Neuronal stem cell (in vitro differentiated cells): ENCODE measurements at regions not wholly inside any gene's neighbourhood (a gene's known extent, or its start where the extent isn't known, plus 50 kb on each side); places are given as distances from the start of the nearest gene placed in this dataset.
"Not testable (repeated sequence)": the region's sequence is repeated elsewhere in the genome, so short reads cannot be mapped to it uniquely, and the experiment has no call there.

Source experiments
- DNase-seq: peaks from one replicate; pipeline ENCODE4 v3.0.0-alpha.2; 2013; ENCODE audit warnings: low spot score
- H2AFZ ChIP-seq: one replicate; pipeline ENCODE4 v1.6.1; 2013; ENCODE audit warnings: mild to moderate bottlenecking, low read length, inconsistent platforms
- H2AK5ac ChIP-seq: 2 replicates; pipeline ENCODE4 v1.6.1; 2013; ENCODE audit warnings: low read depth, mild to moderate bottlenecking, inconsistent platforms, low read length, moderate library complexity, mixed read lengths
- H2BK120ac ChIP-seq: 2 replicates; pipeline ENCODE4 v1.6.1; 2013; ENCODE audit warnings: low read depth, mild to moderate bottlenecking, inconsistent platforms, low read length, moderate library complexity, mixed read lengths
- H2BK12ac ChIP-seq: one replicate; pipeline ENCODE4 v1.6.1; 2013; ENCODE audit warnings: low read length, inconsistent platforms
- H2BK15ac ChIP-seq: 2 replicates; pipeline ENCODE4 v1.6.1; 2013; ENCODE audit warnings: mild to moderate bottlenecking, low read length, inconsistent platforms, mixed read lengths
- H2BK5ac ChIP-seq: one replicate; pipeline ENCODE4 v1.6.1; 2013; ENCODE audit warnings: inconsistent platforms, mild to moderate bottlenecking, low read length, moderate library complexity
- H3K14ac ChIP-seq: one replicate; pipeline ENCODE4 v1.6.1; 2013; ENCODE audit warnings: low read length, inconsistent platforms
- H3K18ac ChIP-seq: 2 replicates; pipeline ENCODE4 v1.6.1; 2013; ENCODE audit warnings: low read length, inconsistent platforms
- H3K23ac ChIP-seq: 2 replicates; pipeline ENCODE4 v1.6.1; 2013; ENCODE audit warnings: low read depth, mild to moderate bottlenecking, mixed read lengths, low read length, inconsistent platforms; ENCODE audit not compliant: poor library complexity
- H3K27ac ChIP-seq: replicated peaks from 3 replicates; pipeline ENCODE4 v1.5.1; 2013; ENCODE audit warnings: low read length, inconsistent platforms
- H3K27me3 ChIP-seq, 3 experiments: 2 replicates each; pipeline ENCODE4 v1.6.1; 2013; ENCODE audit warnings: low read length in 3 of 3, mild to moderate bottlenecking in 2 of 3, inconsistent platforms in 1 of 3, low read depth in 1 of 3, mixed read lengths in 1 of 3, moderate library complexity in 1 of 3; ENCODE audit not compliant: control insufficient read depth in 3 of 3, insufficient read depth in 3 of 3
- H3K36me3 ChIP-seq, 2 donors: replicated peaks in 1 of 2; 2 replicates each; pipeline ENCODE4 v1.6.1; 2013; ENCODE audit warnings: low read length in 2 of 2; ENCODE audit not compliant: control insufficient read depth in 2 of 2, insufficient read depth in 2 of 2
- H3K4ac ChIP-seq: 2 replicates; pipeline ENCODE4 v1.6.1; 2013; ENCODE audit warnings: inconsistent platforms, mild to moderate bottlenecking, low read length, moderate library complexity
- H3K4me1 ChIP-seq, 2 donors: 1 replicate in 1 of 2; 2 replicates in 1 of 2; pipeline ENCODE4 v1.6.1; 2013; ENCODE audit warnings: low read length in 2 of 2, low read depth in 1 of 2; ENCODE audit not compliant: control insufficient read depth in 2 of 2, insufficient read depth in 1 of 2
- H3K4me2 ChIP-seq: one replicate; pipeline ENCODE4 v1.6.1; 2013; ENCODE audit warnings: mild to moderate bottlenecking, low read length, inconsistent platforms; ENCODE audit not compliant: insufficient read depth, poor library complexity, severe bottlenecking
- H3K4me3 ChIP-seq, 2 donors: 2 replicates each; pipeline ENCODE4 v1.5.1; 2013; ENCODE audit warnings: low read length in 2 of 2, mild to moderate bottlenecking in 2 of 2, inconsistent platforms in 1 of 2, moderate library complexity in 1 of 2
- H3K79me1 ChIP-seq: one replicate; pipeline ENCODE4 v1.6.1; 2013; ENCODE audit warnings: low read depth, mild to moderate bottlenecking, inconsistent platforms, low read length, moderate library complexity
- H3K9ac ChIP-seq: one replicate; pipeline ENCODE4 v1.6.1; 2013; ENCODE audit warnings: mild to moderate bottlenecking, low read depth, low read length, inconsistent platforms; ENCODE audit not compliant: poor library complexity
- H3K9me3 ChIP-seq, 2 donors: replicated peaks in 1 of 2; 2 replicates each; pipeline versions ENCODE3 to v1.6.1; 2013; ENCODE audit warnings: low read length in 2 of 2, mild to moderate bottlenecking in 2 of 2, inconsistent platforms in 1 of 2, low read depth in 1 of 2, mixed read lengths in 1 of 2, moderate library complexity in 1 of 2; ENCODE audit not compliant: control insufficient read depth in 2 of 2, insufficient read depth in 1 of 2
- H4K8ac ChIP-seq: one replicate; pipeline ENCODE4 v1.6.1; 2013; ENCODE audit warnings: low read depth, mild to moderate bottlenecking, inconsistent platforms, low read length, moderate library complexity
- H4K91ac ChIP-seq: one replicate; pipeline ENCODE4 v1.6.1; 2013; ENCODE audit warnings: low read length, low read depth, mild to moderate bottlenecking, inconsistent platforms; ENCODE audit not compliant: poor library complexity
- WGBS, 2 donors: extraction: QIAGEN DNeasy Blood & Tissue Kit; methylation state at CpG; one replicate each; pipeline ENCODE4 v1.1.7; 2013; ENCODE audit warnings: missing lambda C conversion rate in 2 of 2, mixed read lengths in 1 of 2; ENCODE audit not compliant: insufficient read length in 2 of 2, insufficient replicate concordance in 1 of 2; ENCODE audit errors: extremely low coverage in 2 of 2; 5-methylcytosine and 5-hydroxymethylcytosine counted together

DNA sequence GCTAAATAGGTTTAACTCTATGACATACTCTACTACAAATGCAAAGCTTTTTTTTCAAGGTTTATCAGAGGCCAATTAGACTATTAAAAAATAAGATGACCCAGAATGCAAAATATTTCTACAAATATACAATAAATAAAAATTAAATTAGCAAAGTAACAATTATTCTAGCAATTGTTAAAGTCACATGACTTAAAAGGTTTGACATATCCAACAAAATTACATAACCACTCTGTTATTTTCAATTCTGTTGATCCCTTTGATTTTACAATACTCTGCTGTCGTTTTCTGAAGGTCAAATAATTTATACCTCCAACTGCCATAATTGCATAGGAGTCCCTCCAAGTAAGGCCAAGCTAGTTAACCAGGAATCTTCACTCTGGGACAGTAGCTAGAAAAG lies 292.6 kb upstream of the MIR17HG start:
- DNase-seq, result no peak
- Histone ChIP-seq H2BK5ac (no peak overlapping the region), H3K4me2 (no peak overlapping the region), H3K9ac (no peak overlapping the region), H2BK120ac (no peak overlapping the region), H3K4ac (no peak overlapping the region), H3K9me3 (peaks cover 3 to 5% of the 10 kb centered on the region in 2 donors), H2BK12ac (no peak overlapping the region), H3K23ac (no peak overlapping the region), H3K14ac (no peak overlapping the region), H3K4me1 (no peaks in the 10 kb centered on the region), H3K36me3 (no peaks in the 10 kb centered on the region), H3K4me3 (no peak overlapping the region), H2BK15ac (no peak overlapping the region), H4K8ac (no peak overlapping the region), H3K27me3 (no peaks in the 10 kb centered on the region), H2AK5ac (no peak overlapping the region), H4K91ac (no peak overlapping the region), H3K79me1 (no peaks in the 10 kb centered on the region), H3K18ac (no peak overlapping the region), H3K27ac (no peak overlapping the region), H2AFZ (no peak overlapping the region)
- WGBS, 2 donors, result no CpG with 5 or more reads among the region's 1 CpG

DNA sequence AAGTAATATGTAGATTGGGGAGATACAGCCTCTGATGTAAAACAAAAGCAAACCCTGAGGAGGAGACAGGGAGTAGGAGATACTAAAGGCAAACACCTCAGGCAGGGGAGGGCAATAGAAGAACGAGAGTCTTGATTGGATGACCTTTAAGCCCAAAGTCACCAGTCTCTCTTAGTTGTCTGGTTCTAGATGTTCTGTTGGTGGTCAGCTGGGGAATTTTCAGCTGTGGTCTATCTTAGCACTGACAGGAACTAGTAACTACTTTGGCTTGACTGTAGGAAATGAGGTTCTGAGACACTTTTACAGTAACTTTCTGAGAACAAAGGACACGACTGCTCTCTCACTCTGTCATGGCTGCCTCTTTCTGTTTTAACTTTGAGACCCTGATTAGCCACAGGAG lies 290.7 kb upstream of the MIR17HG start:
- H3K4me2 ChIP-seq, result no peak overlapping the region
- no peak overlapping the region for H3K23ac ChIP-seq
- peak overlapping the region; percentile 24 for H2AFZ ChIP-seq
- no peaks in the 10 kb centered on the region for H3K36me3 ChIP-seq
- H3K14ac ChIP-seq, result no peak overlapping the region
- H2BK5ac ChIP-seq, result no peak overlapping the region
- H3K18ac ChIP-seq, result no peak overlapping the region
- no peak for DNase-seq
- H3K4me3 ChIP-seq, result no peak overlapping the region
- no peak overlapping the region for H3K9ac ChIP-seq
- H2BK15ac ChIP-seq, result no peak overlapping the region
- H2AK5ac ChIP-seq, result no peak overlapping the region
- no peaks in the 10 kb centered on the region for H3K4me1 ChIP-seq
- H3K27ac ChIP-seq, result no peak overlapping the region
- H3K79me1 ChIP-seq, result no peaks in the 10 kb centered on the region
- no peak overlapping the region for H4K91ac ChIP-seq
- no peak overlapping the region for H4K8ac ChIP-seq
- no peak overlapping the region for H2BK12ac ChIP-seq
- H3K4ac ChIP-seq, result no peak overlapping the region
- peaks cover 3 to 5% of the 10 kb centered on the region in 2 donors for H3K9me3 ChIP-seq
- H2BK120ac ChIP-seq, result no peak overlapping the region
- no CpG with 5 or more reads among the region's 2 CpGs for WGBS, 2 donors
- no peaks in the 10 kb centered on the region for H3K27me3 ChIP-seq

DNA sequence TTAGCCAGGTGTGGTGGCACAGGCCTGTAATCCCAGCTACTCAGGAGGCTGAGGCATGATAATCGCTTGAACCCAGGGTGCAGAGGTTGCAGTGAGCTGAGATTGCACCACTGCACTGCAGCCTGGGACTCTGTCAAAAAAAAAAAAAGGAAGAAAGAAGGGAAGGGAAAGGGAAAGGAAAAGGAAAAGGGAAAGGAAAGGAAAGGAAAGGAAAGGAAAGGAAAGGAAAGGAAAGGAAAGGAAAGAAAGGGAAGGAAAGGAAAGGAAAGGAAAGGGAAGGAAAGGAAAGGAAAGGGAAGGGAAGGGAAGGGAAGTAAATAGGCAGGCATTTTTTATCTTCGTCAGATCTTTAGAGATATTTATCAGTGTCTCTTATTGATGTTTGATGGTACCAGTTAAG lies 290.0 kb upstream of the MIR17HG start:
- not testable (repeated sequence) for H3K4ac ChIP-seq, H2BK15ac ChIP-seq, H2BK5ac ChIP-seq, H3K27me3 ChIP-seq, H2AK5ac ChIP-seq, H3K4me3 ChIP-seq, H3K4me2 ChIP-seq, H2BK12ac ChIP-seq, H3K23ac ChIP-seq, H2BK120ac ChIP-seq, H3K9me3 ChIP-seq, H3K9ac ChIP-seq, H4K91ac ChIP-seq, H3K4me1 ChIP-seq, H3K36me3 ChIP-seq, H3K79me1 ChIP-seq, H3K27ac ChIP-seq, H3K18ac ChIP-seq, H4K8ac ChIP-seq, DNase-seq, H3K14ac ChIP-seq, H2AFZ ChIP-seq
- no CpG with 5 or more reads among the region's 2 CpGs for WGBS, 2 donors

DNA sequence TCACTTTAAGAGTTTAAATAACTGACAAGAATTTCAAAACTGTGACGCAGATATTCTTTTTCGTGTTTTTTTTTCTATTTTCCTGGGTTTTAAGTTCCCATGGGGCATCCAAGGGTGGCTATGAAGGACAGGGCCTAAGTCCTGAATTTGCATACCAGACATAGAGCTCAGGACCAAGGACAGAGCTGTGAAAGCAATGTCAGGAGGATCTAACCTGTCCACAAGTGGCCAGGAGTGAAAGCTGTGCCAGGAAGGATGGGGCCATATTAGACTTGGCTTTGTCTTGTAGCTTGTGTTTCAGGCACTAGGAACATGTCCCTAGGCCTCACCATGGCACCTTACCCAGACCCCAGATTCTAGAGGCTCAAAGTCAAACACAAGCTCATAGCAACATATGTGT lies 289.4 kb upstream of the MIR17HG start:
- Histone ChIP-seq H3K18ac (no peak overlapping the region), H3K4me3 (no peak overlapping the region), H3K27me3 (no peaks in the 10 kb centered on the region), H3K9me3 (peaks cover 3 to 5% of the 10 kb centered on the region in 2 donors), H3K79me1 (no peaks in the 10 kb centered on the region), H3K4me1 (no peaks in the 10 kb centered on the region), H2AFZ (no peak overlapping the region), H3K14ac (no peak overlapping the region), H3K9ac (no peak overlapping the region), H4K91ac (no peak overlapping the region), H3K4ac (no peak overlapping the region), H2BK15ac (no peak overlapping the region), H4K8ac (no peak overlapping the region), H2BK120ac (no peak overlapping the region), H3K23ac (no peak overlapping the region), H2BK5ac (no peak overlapping the region), H3K27ac (no peak overlapping the region), H3K4me2 (no peak overlapping the region), H2AK5ac (no peak overlapping the region), H3K36me3 (no peaks in the 10 kb centered on the region), H2BK12ac (no peak overlapping the region)
- DNase-seq, result peak; percentile 11
- no CpG with 5 or more reads among the region's 2 CpGs for WGBS, 2 donors
